HEK293T (cell line): ENCODE measurements at regions not wholly inside any gene's neighbourhood (a gene's known extent, or its start where the extent isn't known, plus 50 kb on each side); places are given as distances from the start of the nearest gene placed in this dataset.

Experiments
- FOXM1 ChIP-seq: fragments of 450-650 bp; IDR thresholded peaks from 2 replicates; pipeline ENCODE4 v1.6.1; 2017; ENCODE audit warnings: mild to moderate bottlenecking, borderline replicate concordance
- LEF1 ChIP-seq: fragments of 450-650 bp; IDR thresholded peaks from 2 replicates; pipeline ENCODE4 v1.6.1; 2017; ENCODE audit warnings: mild to moderate bottlenecking, borderline replicate concordance
- SP1 ChIP-seq: fragments of 450-650 bp; IDR thresholded peaks from 2 replicates; pipeline ENCODE4 v1.6.1; 2017

DNA sequence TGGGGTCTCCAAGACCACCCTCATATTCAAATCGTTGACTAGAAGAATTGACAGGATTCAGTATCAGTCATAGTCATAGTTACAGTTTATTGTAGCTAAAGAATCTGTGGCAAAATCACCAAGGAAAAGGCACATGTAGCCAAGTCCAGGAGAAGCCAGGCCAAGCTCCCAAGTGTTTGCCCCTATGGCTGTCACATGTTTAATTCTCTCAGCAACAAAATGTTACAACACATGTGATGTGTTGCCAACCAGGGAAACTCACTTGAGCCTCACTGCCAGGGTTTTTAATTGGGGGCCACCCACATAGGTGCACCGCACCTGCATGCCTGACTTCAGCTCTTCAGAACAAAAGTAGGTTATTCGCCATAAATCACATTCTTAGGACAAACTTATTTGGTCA lies 1030.9 kb upstream of the CELF2 start:
- TF ChIP-seq SP1 (no peak), LEF1 (no peak), FOXM1 (no peak)
